ENCODE measurements at regions not wholly inside any gene's neighbourhood (a gene's known extent, or its start where the extent isn't known, plus 50 kb on each side); places are given as distances from the start of the nearest gene placed in this dataset.

DNA sequence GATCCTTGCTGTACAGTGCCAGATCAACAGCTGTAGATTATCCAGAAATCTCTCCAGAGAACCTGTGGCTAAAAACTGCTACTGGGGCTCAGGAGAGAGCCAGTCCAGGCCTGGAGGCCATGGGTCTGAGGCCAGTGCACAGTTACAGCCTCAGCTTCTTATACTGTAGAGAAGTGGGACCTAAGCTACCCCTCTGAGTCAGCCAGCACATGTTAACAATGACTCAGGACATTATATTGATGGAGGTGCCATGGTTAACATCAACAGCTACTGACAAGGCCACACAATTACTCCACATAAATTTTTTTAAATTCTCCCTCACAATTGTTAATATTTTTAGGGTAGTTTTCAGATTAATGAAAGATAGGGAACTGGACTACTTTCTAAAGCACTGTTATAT lies 138.5 kb downstream of the RBM26 start:
- Mint-ChIP-seq H3K27ac (no peak overlapping the region), H3K27me3 (peaks cover 4% of the 10 kb centered on the region), H3K9me3 (peaks cover 4% of the 10 kb centered on the region), H3K4me1 (no peaks in the 10 kb centered on the region), H3K4me3 (no peak overlapping the region), H3K36me3 (no peaks in the 10 kb centered on the region)
- no peak for DNase-seq
- ATAC-seq (ENCODE audit: low read depth) = no peak
- POLR2A ChIA-PET = no interaction called here

DNA sequence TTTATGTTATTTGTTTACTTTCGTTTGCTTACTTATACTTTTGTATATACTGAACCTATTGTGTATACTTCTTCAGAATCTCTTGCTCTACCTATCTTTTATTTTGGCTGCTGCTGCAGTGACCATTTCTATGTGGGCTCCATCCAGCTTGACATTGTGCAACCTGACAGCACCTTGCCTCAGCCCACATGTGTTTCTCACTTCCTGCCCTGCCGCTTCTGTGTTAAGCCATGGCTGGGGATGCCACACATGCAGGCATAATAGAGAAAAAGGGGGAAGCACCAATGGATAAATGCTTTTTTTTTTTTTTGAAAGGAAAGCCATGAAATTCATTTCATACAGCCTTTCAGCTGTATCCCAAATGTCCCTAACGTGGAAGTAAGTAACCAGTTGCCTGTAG lies 147.6 kb downstream of the RBM26 start:
- H3K4me3 Mint-ChIP-seq = no peak overlapping the region
- POLR2A ChIA-PET = no interaction called here
- DNase-seq = no peak
- no peaks in the 10 kb centered on the region for H3K27me3 Mint-ChIP-seq
- H3K27ac Mint-ChIP-seq = no peak overlapping the region
- H3K9me3 Mint-ChIP-seq = no peaks in the 10 kb centered on the region
- H3K4me1 Mint-ChIP-seq = no peaks in the 10 kb centered on the region
- H3K36me3 Mint-ChIP-seq = no peaks in the 10 kb centered on the region
- no peak for ATAC-seq (ENCODE audit: low read depth)

DNA sequence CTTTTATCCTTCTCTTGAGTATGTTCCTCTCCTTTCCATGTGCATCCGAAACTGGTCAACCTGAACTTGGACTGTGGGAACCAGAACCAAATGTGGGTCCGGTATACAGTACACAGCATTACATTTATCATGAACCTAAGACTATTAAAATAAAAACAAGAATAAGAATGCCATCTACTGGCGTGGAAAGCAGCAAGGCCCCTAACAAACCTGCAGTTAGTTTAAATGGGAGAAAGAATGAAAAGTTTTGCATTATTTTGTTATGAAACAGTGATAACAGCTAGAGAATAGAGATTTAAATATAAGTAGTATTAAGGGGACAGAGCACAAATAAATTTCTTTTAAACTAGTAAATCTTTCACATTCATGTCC lies 159.5 kb downstream of the RBM26 start:
- H3K9me3 Mint-ChIP-seq = no peaks in the 10 kb centered on the region
- no peaks in the 10 kb centered on the region for H3K4me1 Mint-ChIP-seq
- H3K36me3 Mint-ChIP-seq = no peaks in the 10 kb centered on the region
- no peak overlapping the region for H3K27ac Mint-ChIP-seq
- POLR2A ChIA-PET = no interaction called here
- no peak for DNase-seq
- no peak for ATAC-seq (ENCODE audit: low read depth)
- peaks cover 15% of the 10 kb centered on the region for H3K27me3 Mint-ChIP-seq
- H3K4me3 Mint-ChIP-seq = no peak overlapping the region

DNA sequence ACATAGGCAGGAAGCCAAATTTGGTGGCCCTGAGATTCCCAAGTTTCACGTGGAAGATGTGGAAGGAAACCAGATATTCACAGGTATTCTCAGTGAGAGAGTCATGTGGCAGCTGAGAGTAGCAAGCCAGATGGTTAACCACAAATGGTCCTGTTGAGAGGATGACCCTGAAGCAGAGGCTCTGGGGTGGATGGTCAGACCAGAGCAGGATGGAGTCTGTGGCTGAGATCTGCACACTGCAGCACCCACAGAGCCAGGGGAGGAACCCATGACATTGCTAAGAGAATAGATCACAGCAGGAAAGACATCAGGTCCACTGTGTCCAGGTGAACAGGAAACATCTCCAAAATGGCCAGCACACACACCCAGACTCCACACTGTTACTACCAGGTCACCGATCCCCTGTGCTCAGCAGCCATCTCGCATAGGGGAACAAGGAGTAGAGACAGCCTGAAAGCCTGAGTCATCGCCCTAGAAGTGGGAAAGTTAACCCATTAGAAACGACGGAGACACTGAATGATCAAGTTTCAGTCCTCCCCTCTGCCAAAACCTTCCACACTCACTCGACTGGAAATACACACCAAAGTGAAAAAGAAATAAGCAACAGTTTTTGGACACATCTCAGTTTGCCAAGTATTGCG lies 160.0 kb downstream of the RBM26 start:
- no peak for DNase-seq
- Mint-ChIP-seq H3K4me3 (no peak overlapping the region), H3K4me1 (no peaks in the 10 kb centered on the region), H3K9me3 (no peaks in the 10 kb centered on the region), H3K36me3 (no peaks in the 10 kb centered on the region), H3K27me3 (peaks cover 15% of the 10 kb centered on the region), H3K27ac (no peak overlapping the region)
- POLR2A ChIA-PET = no interaction called here
- ATAC-seq (ENCODE audit: low read depth) = no peak

DNA sequence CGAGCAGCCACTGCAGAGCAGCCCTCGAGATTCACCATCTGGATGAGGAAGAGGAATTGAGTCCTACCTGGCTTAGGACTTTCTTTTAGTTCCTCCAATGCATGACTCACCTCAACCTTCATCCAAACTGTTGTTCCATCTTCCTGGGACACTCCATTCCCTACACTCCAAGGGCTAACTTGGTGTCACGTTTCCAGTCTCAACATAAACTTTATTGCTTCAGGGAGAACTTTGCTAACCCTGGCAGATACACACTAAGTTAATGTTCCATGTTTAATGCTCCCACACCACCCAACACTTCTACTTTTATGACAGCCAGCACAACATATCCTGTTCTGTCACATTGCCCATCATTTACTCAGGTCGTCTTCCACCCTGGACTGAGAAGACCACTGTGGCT lies 164.4 kb downstream of the RBM26 start:
- DNase-seq = no peak
- POLR2A ChIA-PET = no interaction called here
- Mint-ChIP-seq H3K36me3 (no peaks in the 10 kb centered on the region), H3K4me3 (no peak overlapping the region), H3K9me3 (no peaks in the 10 kb centered on the region), H3K27me3 (peaks cover 7% of the 10 kb centered on the region), H3K27ac (no peak overlapping the region), H3K4me1 (no peaks in the 10 kb centered on the region)
- no peak for ATAC-seq (ENCODE audit: low read depth)

DNA sequence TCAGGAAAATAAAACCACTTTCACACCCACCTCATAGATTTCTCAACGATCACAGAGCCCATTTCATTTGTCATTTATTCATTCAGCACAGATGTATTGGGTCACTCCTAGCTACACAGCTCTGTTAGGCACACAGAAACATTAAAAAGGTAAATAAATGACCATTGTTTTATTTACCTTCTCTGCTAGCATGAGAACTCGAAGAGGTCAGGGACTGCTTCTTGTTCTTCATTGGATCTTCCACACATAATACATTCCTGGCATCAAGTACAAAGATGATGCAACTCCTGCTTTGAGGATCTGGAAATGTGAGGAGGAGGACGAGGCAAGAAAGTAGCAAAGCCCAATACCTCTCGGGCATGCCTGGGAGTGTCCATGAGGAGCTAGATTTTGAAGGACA lies 168.1 kb downstream of the RBM26 start:
- Mint-ChIP-seq H3K9me3 (no peaks in the 10 kb centered on the region), H3K4me3 (no peak overlapping the region), H3K4me1 (no peaks in the 10 kb centered on the region), H3K27me3 (peaks cover 11% of the 10 kb centered on the region), H3K36me3 (no peaks in the 10 kb centered on the region), H3K27ac (no peak overlapping the region)
- ATAC-seq (ENCODE audit: low read depth) (no peak), DNase-seq (no peak)
- POLR2A ChIA-PET = no interaction called here

DNA sequence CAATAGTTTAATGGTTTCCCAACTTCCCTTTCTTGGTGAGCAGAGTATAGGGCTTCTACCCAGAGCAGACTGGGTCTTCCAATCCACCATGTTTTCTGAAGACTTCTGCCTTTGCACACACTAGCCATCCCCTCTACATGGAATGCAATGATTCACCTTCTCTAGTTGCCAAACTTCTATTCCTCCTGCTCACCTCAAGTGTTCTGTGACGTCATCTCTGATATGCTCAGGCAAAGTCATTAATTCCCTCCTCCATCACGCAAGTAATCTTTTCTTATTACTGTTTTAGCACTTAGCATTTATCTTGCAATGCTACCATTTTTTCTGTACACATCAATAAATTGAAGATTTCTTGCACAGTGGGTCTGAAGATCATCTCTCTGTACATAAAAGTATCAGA lies 174.2 kb downstream of the RBM26 start:
- DNase-seq (no peak), ATAC-seq (ENCODE audit: low read depth) (no peak)
- no peaks in the 10 kb centered on the region for H3K36me3 Mint-ChIP-seq
- peaks cover 6% of the 10 kb centered on the region for H3K27me3 Mint-ChIP-seq
- H3K4me1 Mint-ChIP-seq = no peaks in the 10 kb centered on the region
- H3K9me3 Mint-ChIP-seq = no peaks in the 10 kb centered on the region
- POLR2A ChIA-PET = no interaction called here
- H3K27ac Mint-ChIP-seq = no peak overlapping the region
- no peak overlapping the region for H3K4me3 Mint-ChIP-seq

DNA sequence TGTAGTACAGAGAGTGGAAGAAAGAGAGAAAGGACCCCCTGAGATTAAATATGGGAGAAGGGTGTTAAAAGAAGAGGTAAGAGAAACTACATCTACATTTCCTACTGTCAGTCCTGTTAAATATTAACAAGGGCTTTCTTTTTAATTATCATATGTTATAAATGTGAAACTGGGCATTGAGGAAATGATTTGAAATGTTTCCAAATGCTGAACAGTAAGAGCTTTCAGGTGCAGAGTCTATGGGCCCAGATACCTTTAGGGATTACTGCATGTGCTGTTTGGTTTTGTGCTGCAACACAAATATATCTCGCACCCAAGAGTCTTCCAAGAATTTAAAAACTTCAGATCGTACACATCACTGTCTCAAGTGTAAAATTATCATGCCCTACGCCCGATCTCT lies 176.3 kb downstream of the RBM26 start:
- Mint-ChIP-seq H3K4me1 (no peaks in the 10 kb centered on the region), H3K9me3 (no peaks in the 10 kb centered on the region), H3K27ac (no peak overlapping the region), H3K36me3 (no peaks in the 10 kb centered on the region), H3K27me3 (peaks cover 16% of the 10 kb centered on the region), H3K4me3 (no peak overlapping the region)
- POLR2A ChIA-PET = no interaction called here
- ATAC-seq (ENCODE audit: low read depth) = no peak
- no peak for DNase-seq

DNA sequence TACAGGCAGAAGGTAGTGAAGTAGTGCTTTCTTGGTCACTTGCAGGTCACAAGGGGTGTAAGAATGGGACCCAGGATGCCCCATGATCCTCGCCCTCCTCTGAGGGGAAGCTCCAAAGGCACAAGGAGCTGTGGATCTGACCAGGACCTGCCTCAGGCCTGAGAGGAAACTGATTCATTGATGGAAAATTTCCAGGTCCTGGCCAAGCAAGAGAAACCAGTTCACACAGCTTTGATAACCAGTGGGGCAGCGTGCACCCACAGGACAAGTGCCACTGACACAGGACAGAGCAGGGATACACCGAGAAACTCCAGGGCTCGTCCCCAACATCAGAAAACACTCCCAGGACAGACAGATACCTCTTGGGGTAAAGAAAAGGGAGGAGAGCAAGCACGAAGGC lies 177.1 kb downstream of the RBM26 start:
- ATAC-seq (ENCODE audit: low read depth) = no peak

DNA sequence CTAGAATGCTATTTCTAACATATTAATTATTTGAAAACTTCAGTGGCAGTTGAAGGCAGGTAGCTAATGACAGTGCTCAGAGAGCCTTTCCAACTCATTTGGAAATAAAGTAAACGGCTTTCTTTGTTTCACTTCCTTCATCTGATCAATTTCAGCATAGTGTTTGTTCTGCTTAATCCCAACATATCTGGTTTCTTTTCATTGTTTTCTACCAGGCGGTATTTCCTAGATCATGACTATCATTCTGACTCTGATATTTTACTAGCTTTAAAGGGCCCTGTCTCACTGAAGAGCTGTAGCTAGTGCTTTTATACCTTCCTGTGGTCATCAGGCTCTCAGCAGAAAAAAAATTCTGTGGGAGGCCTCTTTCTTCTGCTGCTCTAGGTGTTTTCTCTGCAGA lies 178.6 kb downstream of the RBM26 start:
- no peak for DNase-seq
- Mint-ChIP-seq H3K27ac (no peak overlapping the region), H3K9me3 (no peaks in the 10 kb centered on the region), H3K36me3 (no peaks in the 10 kb centered on the region), H3K27me3 (peaks cover 17% of the 10 kb centered on the region), H3K4me1 (no peaks in the 10 kb centered on the region), H3K4me3 (no peak overlapping the region)
- POLR2A ChIA-PET = no interaction called here
- no peak for ATAC-seq (ENCODE audit: low read depth)

More for the DNA sequence above, 177.1 kb downstream of the RBM26 start:
- H3K27me3 Mint-ChIP-seq = peaks cover 19% of the 10 kb centered on the region
- H3K27ac Mint-ChIP-seq = no peak overlapping the region
- H3K9me3 Mint-ChIP-seq = no peaks in the 10 kb centered on the region
- DNase-seq = no peak
- no peaks in the 10 kb centered on the region for H3K36me3 Mint-ChIP-seq
- H3K4me1 Mint-ChIP-seq = no peaks in the 10 kb centered on the region
- H3K4me3 Mint-ChIP-seq = no peak overlapping the region
- POLR2A ChIA-PET = no interaction called here

DNA sequence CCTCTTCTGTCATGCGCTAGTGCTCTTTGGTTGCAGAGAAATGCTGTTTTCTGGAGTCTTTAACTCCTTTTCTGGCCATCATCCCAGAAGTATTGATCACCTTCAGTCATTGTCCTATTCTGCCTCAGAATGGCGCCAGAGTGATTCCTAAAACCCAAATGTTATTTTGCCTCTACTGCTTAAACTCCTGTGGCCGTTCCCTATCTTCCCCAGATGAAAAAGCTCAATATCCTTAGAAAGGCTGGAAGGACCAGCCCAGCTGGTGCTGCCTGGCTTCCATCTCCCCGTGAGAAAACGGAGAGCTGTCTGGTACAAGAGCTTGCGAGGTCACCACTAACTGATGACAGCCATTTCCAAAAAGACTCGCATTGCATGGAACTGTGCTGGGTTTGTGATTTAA lies 179.1 kb downstream of the RBM26 start:
- Mint-ChIP-seq H3K36me3 (no peaks in the 10 kb centered on the region), H3K27me3 (peaks cover 17% of the 10 kb centered on the region), H3K4me1 (no peaks in the 10 kb centered on the region), H3K27ac (no peak overlapping the region), H3K4me3 (no peak overlapping the region), H3K9me3 (no peaks in the 10 kb centered on the region)
- no peak for ATAC-seq (ENCODE audit: low read depth)
- no peak for DNase-seq
- POLR2A ChIA-PET = no interaction called here

DNA sequence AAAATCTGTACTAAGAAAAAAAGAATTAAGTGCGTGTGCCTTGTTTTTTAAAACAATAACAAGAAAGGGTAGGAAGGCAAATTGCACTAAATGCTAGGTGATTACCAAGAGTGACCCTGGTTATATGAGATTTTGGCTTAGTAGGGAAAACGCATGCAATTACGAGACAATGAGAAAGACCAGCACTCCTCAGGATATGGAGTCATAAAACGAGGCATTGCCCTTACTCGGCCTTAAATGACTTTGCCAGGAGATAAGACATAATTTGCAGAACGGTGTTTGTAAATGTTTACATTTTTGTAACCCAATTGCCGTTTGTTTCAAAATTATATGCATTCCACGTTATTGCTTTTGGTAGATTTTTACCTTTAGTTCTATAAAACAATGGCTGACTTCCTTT lies 179.8 kb downstream of the RBM26 start:
- Mint-ChIP-seq H3K27me3 (peaks cover 17% of the 10 kb centered on the region), H3K4me1 (no peaks in the 10 kb centered on the region), H3K9me3 (no peaks in the 10 kb centered on the region), H3K4me3 (no peak overlapping the region), H3K36me3 (no peaks in the 10 kb centered on the region), H3K27ac (no peak overlapping the region)
- ATAC-seq (ENCODE audit: low read depth) (no peak), DNase-seq (no peak)
- POLR2A ChIA-PET = no interaction called here

DNA sequence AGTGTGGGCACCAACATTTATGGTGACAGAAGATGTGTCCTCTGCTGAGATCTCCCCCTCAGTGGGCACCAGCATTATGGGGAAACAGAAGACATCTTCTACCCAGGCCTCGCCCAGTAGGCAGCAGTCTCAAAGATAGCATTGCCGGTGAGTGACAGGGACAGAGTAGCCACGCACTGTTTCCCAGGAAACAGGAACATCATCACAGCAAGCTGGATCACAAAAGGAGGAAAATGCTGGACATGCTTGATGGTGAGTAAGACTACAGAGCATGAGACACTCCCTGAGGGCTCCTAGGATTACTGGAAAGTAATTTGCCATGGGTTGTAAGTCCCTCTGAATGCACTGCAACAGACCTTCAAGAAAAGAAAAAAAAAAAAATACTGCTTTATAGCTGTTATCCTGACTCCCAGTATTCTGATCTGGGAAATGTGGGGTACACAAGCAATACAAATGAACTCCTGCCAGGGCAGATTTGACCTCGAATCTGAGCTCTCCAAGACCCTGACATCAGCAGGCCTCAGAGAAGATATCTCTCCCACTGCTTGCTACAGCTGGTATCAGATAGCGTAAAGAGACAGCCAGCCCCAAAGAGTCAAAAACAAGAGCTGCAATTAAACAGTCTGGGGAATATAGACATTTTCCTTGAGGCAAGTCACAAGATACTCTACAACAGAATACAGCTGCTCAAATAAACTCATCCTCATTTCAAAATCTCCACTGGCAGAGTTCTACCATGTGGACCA lies 180.4 kb downstream of the RBM26 start:
- Mint-ChIP-seq H3K27ac (no peak overlapping the region), H3K4me1 (no peaks in the 10 kb centered on the region), H3K9me3 (no peaks in the 10 kb centered on the region), H3K36me3 (no peaks in the 10 kb centered on the region), H3K27me3 (peaks cover 17% of the 10 kb centered on the region), H3K4me3 (no peak overlapping the region)
- POLR2A ChIA-PET = no interaction called here
- DNase-seq (no peak), ATAC-seq (ENCODE audit: low read depth) (no peak)

DNA sequence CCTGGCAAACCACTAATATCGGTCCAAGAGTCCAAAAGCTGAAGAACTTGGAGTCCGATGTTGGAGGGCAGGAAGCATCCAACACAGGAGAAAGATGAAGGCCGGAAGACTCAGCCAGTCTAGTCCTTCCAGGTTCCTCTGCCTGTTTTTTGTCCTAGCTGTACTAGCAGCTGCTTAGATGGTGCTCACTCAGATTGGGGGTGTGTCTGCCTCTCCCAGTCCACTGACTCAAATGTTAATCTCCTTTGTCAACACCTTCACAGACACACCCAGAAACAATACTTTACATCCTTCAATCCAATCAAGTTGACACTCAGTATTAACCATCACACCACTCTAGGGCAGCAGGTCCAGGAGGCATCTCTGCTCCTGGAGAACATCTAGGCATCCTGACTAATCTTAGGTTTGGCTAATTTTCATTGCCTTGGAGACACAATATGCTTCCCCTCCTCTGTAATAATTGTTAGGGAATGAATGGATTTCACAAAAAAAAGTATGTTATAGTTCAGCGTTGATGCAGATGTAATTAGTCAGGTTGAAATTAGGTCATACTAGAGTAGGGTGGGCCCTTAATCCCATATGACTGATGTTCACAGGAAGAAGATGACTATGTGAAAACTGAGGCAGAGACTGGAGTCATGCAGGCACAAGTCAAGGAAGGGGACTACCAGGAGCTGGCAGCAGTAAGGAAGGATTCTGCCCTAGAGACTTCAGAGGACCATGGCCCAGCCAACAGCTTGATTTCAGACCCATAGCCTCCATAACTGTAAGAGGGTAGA lies 183.4 kb downstream of the RBM26 start:
- no peaks in the 10 kb centered on the region for H3K36me3 Mint-ChIP-seq
- DNase-seq = no peak
- POLR2A ChIA-PET = no interaction called here
- H3K4me3 Mint-ChIP-seq = no peak overlapping the region
- peaks cover 25% of the 10 kb centered on the region for H3K27me3 Mint-ChIP-seq
- ATAC-seq (ENCODE audit: low read depth) = no peak
- H3K27ac Mint-ChIP-seq = no peak overlapping the region
- no peaks in the 10 kb centered on the region for H3K4me1 Mint-ChIP-seq
- H3K9me3 Mint-ChIP-seq = no peaks in the 10 kb centered on the region
